DMS153 treated with DMSO at 0.1 percent for 48 hours (cell line): ENCODE measurements at regions not wholly inside any gene's neighbourhood (a gene's known extent, or its start where the extent isn't known, plus 50 kb on each side); places are given as distances from the start of the nearest gene placed in this dataset.
A peak's percentile ranks its signal among the peaks of the same experiment; 100 is the strongest.
"Not testable (repeated sequence)": the region's sequence is repeated elsewhere in the genome, so short reads cannot be mapped to it uniquely, and the experiment has no call there.

Experiments used
- DNase-seq: peaks from one replicate; lab custom pipeline; 2025; ENCODE audit not compliant: unreplicated experiment; lab: John Stamatoyannopoulos, UW

DNA sequence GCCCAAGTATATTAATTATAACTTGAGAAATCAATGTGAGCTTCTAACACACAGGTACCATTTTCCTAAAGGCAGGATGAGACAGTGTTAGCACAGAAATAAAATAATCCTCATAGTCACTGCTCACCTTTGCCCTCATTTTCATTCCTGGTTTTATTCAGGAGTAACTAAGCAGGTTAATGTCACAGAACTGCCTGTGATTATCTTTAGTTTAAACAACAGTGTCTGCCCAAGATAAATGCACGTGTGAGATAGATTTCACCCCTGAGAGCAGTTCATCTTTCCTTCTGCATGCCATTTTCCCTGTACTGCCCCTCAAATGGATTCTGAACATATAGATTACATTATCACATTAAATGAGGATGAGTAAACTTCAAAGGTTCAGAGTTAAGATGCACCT lies 250.7 kb downstream of the RMST start:
- no peak for DNase-seq

DNA sequence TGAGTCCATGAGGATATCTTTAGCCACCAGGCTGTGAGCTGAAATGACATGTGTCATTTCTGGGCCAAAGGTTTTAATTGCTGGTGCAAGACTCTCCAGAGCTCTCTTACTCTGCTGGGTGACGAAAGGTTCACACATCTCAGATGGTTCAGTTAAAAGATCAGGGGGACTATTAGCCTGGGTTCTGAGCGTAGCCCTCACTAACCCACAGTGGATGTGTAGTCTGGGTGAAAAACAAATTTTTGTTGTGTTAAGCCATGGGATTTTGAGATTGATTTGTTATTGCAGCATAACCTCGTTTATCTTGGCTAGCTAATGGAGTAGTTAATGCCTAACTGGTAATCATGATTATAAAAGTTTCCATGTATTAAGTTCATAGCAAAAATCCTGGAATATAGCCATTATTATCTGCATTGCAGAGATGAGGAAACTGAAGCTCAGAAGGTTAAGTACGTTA lies 251.5 kb downstream of the RMST start:
- DNase-seq, result no peak

DNA sequence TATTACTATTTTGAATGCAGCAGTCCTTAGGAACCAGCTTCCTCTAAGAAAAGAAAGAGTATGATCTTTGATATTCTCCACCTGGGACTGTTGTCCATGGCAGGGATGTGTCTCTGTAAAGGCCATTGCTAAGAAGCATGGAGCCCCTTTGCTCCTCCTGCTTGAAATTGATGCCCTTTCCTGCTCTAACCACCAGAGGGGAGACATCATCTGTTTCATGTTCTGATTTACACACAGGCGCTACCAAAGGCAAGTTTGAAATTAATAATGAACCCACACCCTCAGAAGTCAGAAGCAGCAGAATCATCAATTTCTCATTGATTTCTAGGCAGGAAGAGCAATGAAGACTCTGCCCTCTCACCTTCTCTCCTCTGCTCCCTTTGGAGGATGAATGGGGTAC lies 253.8 kb downstream of the RMST start:
- DNase-seq, result no peak

DNA sequence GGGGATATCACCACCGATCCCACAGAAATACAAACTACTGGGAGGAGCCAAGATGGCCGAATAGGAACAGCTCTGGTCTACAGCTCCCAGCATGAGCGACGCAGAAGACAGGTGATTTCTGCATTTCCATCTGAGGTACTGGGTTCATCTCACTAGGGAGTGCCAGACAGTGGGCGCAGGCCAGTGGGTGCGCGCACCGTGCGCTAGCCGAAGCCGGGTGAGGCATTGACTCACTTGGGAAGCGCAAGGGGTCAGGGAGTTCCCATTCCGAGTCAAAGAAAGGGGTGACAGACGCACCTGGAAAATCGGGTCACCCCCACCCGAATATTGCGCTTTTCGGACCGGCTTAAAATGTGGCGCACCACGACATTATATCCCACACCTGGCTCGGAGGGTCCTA lies 261.2 kb downstream of the RMST start:
- DNase-seq, result not testable (repeated sequence)

- DNase-seq, result no peak
Measured at GRCh38 chr12:97745406-97746101, 282.9 kb downstream of the RMST start.

DNA sequence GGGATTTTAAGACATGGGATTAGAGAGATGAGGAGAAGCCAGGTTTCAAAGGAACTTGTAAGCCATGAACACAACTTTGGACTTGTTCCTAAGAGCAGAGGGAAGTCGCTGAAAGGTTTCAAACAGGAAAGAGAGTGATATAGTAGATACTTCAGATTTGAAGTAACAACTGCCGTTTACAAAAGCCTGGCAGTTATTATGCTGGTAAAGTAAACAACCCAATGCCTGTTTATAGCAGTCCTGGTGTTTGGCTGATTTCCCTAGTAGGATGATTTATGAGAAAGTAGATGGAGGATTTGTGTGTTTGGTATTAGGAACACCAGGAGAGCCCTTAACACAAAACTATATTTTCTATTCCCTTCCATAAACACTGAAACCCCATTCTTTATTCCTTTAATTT lies 285.7 kb downstream of the RMST start:
- DNase-seq, result peak; percentile 90

DNA sequence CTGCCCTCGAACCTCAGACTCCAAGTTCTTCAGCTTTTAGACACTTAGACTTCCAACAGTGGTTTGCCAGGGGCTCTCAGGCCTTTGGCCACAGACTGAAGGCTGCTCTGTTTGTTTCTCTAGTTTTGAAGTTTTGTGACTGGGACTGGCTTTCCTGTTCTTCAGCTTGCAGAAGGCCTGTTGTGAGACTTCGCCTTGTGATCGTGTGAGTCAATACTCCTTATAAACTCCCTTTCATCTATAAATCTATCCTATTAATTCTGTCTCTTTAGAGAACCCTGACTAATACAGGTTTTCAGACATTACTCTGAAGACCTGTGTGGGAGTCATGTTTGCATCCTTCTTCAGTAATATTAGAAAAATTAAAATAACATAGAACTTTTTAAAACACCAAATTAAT lies 289.1 kb downstream of the RMST start:
- DNase-seq, result no peak

GRCh38 chr12:97752129-97752528 lies 289.5 kb downstream of the RMST start:
- no peak for DNase-seq

- no peak for DNase-seq
Measured at GRCh38 chr12:97753332-97753731, 290.7 kb downstream of the RMST start.

DNA sequence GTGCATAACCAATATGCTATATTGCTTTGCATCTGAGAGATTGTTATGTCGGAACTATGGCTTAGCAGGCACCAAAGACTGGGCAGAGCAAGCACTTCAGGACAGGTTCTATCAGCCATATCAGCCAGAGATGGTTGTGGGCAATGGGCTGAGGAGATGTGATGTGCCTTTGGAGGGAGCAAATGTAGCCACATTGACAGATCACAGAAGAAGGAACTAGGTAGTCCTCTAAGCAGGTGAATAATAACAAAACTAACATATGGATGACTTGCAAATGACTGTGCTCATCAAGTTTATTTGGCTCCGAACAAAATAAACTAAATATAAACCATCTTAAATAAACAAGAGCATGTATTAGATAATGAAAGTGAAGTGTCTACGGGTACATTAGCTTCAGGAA lies 291.7 kb downstream of the RMST start:
- DNase-seq, result peak; percentile 79

DNA sequence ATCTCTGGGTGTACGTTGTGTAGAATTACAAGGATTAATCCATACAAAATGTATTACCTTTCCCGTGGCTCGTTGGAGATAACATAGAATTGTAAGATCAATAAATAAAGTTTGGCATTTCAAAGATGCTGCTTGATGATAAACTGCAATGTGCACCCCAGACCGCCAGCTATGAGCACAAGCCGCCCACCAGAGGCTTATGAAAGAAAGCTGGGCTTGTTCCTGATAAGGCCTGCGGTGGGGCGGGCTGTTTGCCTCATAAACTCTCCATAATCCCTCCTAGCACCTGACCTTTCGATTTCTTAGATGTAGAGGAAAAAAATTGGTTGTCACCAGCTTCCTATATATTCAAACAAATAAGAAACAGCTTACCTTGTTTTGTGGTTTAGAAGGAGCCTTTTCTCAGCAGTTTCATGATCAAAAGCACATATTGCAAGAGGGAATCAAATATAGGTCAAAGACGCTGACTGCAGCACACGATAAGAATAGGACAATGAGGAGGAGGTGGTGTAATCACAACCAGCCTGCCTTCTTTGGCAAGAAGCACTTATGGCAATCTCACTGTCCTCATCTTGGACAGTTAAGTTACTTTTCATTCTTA lies 293.6 kb downstream of the RMST start:
- DNase-seq, result no peak

DNA sequence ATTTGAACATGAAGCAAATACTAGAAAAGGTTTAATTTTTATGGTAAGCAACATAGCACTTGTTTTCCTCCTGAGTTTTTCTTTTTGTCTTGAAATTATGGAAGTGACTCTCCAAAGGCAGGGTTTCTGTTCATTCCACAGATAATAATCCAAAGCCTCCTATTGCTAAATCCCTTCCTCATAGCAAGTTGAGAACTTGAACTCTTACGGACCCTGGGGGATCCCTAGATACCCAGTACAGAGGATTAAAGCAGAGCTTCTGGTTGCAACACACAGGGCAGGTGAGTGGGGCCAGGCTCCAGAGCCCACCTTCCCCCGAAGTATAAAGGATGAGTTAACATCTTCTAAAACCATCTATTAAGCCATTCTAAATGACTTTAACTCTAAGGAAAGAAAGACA lies 294.1 kb downstream of the RMST start:
- DNase-seq, result no peak

DNA sequence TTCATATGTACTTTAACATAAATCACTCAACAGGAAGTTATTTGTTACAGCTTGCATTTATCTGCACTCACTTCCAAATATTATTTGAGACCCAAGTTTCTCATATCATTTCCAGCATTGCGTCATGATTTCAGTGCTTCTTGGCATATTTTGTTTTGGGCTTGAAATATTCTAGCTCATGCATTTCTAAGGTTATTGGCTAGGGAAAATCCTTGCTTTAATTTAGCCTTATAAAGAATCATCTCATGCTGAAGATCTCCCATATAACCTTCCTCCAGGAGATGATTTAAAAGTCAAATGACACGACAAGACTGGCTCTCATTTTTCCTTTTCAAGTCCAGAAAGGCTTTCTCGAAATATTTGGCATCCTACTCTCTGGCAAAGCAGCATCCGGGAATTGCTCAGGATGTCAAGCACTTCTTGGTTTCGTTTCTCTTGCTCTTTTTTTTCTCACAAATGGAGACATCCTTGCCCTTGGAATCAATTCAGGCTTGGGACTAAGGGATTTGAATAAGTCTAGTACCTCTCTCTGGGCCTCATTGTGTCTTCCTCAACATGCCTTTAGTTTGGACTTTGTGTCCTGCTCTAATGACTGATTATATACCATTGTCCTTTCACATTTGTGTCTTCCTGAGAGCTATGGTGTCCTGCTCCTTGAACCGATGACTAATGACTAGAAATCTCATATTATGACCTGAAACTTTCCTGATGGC lies 295.0 kb downstream of the RMST start:
- no peak for DNase-seq

GRCh38 chr12:97758194-97758501 lies 295.5 kb downstream of the RMST start:
- DNase-seq, result no peak

DNA sequence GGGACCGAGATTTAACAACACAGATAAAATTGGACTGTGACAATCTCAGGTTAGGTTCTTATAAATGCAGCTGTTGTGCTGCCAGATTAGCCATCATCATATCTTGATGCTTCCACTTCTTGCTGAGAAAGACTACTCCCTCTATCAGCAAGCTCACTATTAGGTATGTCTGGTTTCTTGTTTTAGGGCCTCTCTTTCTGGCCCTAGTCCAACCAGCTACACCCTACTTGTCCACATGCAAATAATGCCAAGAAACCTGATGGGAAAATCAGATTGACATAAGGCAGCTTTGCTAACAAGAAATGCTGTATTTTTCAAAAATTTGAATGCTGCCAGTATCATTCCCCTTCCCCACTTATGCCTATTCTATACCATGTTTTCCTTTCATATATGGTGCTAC lies 296.0 kb downstream of the RMST start:
- DNase-seq, result no peak

- no peak for DNase-seq
Measured at GRCh38 chr12:97760601-97761000, 298.0 kb downstream of the RMST start.

DNA sequence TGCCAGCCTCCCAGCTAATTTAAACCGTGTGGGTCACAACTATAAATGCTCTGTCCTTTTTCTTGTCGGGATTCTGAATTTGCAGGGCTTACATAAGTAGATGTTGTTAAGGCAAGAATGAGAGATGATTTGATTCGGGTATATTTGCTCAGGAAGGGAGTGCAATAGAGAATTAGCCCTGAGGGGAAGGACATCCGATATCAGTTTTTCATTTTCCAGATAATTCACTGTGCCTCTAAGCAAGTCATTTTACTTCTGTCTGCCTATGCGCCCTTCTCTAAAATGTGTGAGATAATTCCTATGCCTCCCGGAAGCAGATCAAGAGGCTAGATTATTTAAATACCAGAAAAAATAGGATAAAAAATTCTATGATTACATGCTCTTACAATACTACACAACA lies 300.5 kb downstream of the RMST start:
- no peak for DNase-seq

DNA sequence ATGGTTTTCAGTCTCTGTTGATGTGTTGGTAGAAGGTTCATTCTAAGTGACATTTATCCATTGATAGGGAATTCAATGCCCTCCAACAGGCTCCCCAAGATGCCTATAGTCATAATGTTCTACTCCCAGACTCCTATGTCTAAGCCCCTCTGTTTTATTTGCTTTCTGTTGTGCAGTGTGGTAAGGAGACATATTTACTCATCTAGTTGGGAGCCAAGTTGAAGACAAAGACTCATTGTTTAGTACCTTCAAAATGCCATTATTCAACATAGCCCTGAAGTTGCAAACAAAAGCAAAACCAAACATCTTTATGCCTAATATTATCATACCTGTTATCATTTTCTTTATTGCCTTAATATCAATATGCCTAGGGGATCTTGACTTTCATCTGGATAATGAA lies 302.1 kb downstream of the RMST start:
- no peak for DNase-seq

DNA sequence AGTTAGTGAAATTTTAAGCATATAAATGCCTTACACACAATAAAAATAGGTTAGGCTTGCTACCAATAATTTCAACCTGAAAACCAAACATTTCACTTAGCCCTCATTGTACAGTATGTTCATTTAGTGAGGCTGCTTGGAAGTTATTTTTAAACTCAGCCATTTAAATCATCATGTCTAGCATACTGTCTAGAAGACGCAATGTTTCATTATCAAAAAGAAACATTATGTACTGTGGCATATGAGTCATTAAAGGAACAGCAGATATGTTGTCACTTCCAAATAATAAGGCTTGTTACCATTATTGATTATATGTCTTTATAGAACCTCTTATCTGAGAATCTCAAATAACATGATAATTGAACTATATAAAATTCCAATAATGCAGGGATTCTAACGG lies 304.7 kb downstream of the RMST start:
- DNase-seq, result no peak

- no peak for DNase-seq
Measured at GRCh38 chr12:97778111-97778510, 315.5 kb downstream of the RMST start.

DNA sequence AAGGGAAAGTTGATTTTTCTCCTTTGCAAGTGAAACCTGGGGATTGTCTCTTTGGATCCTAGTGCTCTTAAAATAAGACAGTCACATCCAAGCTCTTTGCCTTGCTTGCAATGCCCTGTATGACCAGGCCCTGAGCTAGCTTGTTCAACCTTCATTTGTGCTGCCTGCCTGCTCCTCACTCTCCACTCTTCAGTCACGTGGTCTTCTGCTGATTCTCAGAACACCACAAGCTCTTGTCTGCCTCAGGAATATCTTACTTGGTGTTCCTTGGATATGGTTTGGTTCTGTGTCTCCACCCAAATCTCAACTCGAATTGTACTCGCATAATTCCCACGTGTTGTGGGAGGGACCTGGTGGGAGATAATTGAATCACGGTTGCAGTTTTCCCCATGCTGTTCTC lies 318.7 kb downstream of the RMST start:
- DNase-seq, result no peak

DNA sequence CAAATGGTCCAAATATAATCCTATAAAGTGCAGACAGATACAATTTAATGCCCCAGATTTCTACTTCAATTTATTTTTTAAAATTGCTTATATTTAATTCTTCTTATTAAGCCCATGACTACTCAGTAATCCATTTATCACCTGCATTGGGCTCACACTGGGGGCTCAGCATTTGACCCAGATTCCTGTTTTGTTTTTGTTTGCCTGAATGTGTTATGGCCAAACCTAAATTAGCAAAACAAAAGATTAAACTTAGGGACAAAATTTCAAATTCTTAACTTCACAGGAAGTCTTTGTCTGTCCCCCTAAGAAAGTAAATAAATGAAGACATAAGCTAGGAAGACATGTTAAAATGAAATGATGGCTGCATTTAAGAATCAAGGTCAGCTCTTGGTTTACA lies 322.3 kb downstream of the RMST start:
- DNase-seq, result no peak

GRCh38 chr12:97790281-97790680 lies 327.7 kb downstream of the RMST start:
- DNase-seq, result no peak
